ENCODE measurements at regions not wholly inside any gene's neighbourhood (a gene's known extent, or its start where the extent isn't known, plus 50 kb on each side); places are given as distances from the start of the nearest gene placed in this dataset.

- Mint-ChIP-seq H3K4me3 (peak overlapping the region; percentile 5), H3K27ac (peak overlapping the region; percentile 4), H3K4me1 (ENCODE audit: low read depth) (peaks cover 13% of the 10 kb centered on the region), H3K27me3 (ENCODE audit: low read depth) (no peaks in the 10 kb centered on the region), H3K36me3 (ENCODE audit: low read depth) (peaks cover 6% of the 10 kb centered on the region), H3K9me3 (no peaks in the 10 kb centered on the region)
- DNase-seq (ENCODE audit: low spot score) = no peak
Observed at GRCh38 chr12:123034022-123034541, 53.6 kb downstream of the ARL6IP4 start.

DNA sequence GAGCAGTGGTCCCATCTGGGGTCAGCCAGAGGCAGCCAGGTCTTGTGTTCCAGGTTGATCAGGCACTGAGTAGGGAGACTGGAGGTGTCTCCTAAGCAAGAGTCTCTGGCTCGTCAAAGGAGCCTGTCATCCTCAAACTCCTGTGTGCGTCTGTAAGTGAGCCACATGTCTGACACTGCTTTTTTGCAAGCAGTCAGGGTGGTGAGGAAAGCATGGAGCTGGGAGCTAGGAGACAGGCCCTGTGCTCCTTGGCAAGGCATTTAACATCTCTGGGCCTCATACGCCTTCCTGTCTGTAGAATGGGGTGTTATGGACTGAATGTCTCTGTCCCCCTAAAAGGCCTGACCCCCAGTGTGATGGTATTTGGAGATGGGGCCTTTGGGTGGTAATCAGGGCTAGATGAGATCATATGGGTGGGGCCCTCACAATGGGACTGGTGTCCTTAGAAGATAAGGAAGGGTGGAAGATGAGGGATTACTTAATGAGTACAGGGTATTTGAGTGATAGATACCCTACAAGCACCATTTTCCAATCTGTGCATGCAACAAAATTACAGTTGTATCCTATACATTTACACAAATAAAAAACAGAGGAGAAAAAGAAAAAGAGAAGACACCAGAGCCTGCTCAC lies 53.0 kb downstream of the ARL6IP4 start:
- peaks cover 15% of the 10 kb centered on the region for H3K4me1 Mint-ChIP-seq (ENCODE audit: low read depth)
- H3K4me3 Mint-ChIP-seq = peak overlapping the region; percentile 5
- peak overlapping the region; percentile 4 for H3K27ac Mint-ChIP-seq

DNA sequence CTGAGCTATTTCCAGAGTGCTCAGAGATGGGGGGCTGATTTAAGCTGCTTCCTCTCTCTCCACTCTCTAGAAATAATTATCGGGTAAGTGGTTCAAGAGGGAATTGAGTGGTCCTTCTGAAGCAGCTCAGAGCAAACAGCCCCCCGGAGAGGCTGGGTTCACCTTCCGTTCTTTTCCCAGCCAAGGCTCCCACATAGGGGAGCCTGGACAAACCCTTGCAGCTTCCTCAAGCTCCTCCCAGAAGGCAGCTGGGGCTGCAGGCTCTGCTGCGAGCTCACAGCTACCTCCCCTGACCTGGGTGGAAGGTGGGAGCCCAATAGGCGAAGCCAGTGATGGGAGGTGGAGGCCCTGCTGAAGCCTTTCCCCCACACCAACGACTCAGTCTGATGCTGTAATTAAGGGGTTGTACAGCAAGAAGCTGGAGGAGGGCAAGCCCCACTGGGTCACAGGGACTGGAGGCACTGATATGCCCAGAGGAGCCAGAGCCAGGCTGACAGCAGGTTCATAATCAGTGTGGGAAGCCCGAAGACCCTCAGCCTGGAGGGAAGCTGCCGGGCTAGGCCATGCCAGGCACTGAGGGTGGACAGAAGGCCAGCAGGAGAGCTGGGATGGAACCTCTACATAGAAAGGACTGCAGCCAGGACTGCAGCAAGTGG lies 52.4 kb downstream of the ARL6IP4 start:
- Mint-ChIP-seq H3K4me1 (ENCODE audit: low read depth) (peaks cover 16% of the 10 kb centered on the region), H3K36me3 (ENCODE audit: low read depth) (peaks cover 6% of the 10 kb centered on the region), H3K9me3 (no peaks in the 10 kb centered on the region), H3K27me3 (ENCODE audit: low read depth) (no peaks in the 10 kb centered on the region), H3K4me3 (no peak overlapping the region), H3K27ac (no peak overlapping the region)
- DNase-seq (ENCODE audit: low spot score) = no peak

More for the DNA sequence above, 53.0 kb downstream of the ARL6IP4 start:
- no peak for DNase-seq (ENCODE audit: low spot score)
- Mint-ChIP-seq H3K36me3 (ENCODE audit: low read depth) (peaks cover 6% of the 10 kb centered on the region), H3K9me3 (no peaks in the 10 kb centered on the region), H3K27me3 (ENCODE audit: low read depth) (no peaks in the 10 kb centered on the region)
